Activated naive CD4-positive, alpha-beta T cell treated with anti-CD3 and anti-CD28 coated beads for 36 hours (primary cell): ENCODE measurements at regions not wholly inside any gene's neighbourhood (a gene's known extent, or its start where the extent isn't known, plus 50 kb on each side); places are given as distances from the start of the nearest gene placed in this dataset.

Experiments
- CTCF ChIA-PET: fragments of 350-600 bp; sonication (Branson Sonifier 250); formaldehyde crosslinking; loops from one replicate; lab custom pipeline; 2021; ENCODE audit warnings: antibody characterized with exemption; lab: Charles Lee
- DNase-seq: peaks from one replicate; pipeline ENCODE4 v3.0.0-alpha.2; 2020
- H3K27ac Mint-ChIP-seq: one replicate; pipeline ENCODE4 v1.8.0; 2021; ENCODE audit warnings: mild to moderate bottlenecking, mixed read lengths
- H3K27me3 Mint-ChIP-seq: one replicate; pipeline ENCODE4 v1.8.0; 2021; ENCODE audit warnings: low read depth, mixed read lengths
- H3K36me3 Mint-ChIP-seq: one replicate; pipeline ENCODE4 v1.8.0; 2021; ENCODE audit warnings: low read depth, mixed read lengths
- H3K4me1 Mint-ChIP-seq: one replicate; pipeline ENCODE4 v1.8.0; 2021; ENCODE audit warnings: low read depth, mixed read lengths
- H3K4me3 Mint-ChIP-seq: one replicate; pipeline ENCODE4 v1.8.0; 2021; ENCODE audit warnings: mild to moderate bottlenecking, moderate library complexity, mixed read lengths
- H3K9me3 Mint-ChIP-seq: one replicate; pipeline ENCODE4 v1.8.0; 2021; ENCODE audit warnings: mixed read lengths
- intact Hi-C: fragments of 100-400 bp; cut with micrococcal nuclease; formaldehyde crosslinking; loops from one replicate; pipeline ENCODE4 v1.15.1; 2023

DNA sequence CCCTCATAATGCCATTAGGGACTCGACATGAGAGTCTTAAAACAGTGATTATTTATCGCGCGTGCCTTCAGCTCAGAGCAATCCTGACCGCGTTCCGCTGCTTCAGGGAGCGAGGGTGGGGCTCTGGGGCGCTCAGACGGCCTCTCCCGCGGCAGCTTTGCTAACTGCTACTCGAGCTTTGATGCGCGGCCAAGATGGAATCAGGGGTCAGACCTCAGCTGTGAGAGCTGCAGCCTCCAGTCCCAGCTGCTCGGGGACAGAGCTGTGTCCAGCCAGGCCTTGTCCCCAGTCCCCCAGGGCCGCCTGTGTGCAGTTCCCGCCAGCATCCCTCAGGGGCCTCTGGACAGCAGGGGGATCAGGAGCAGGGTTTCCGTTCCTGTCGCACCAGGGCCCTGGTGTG, 104.6 kb upstream of the TTC34 start:
- Mint-ChIP-seq H3K4me3 (no peak overlapping the region), H3K9me3 (no peaks in the 10 kb centered on the region), H3K27me3 (no peaks in the 10 kb centered on the region), H3K36me3 (no peaks in the 10 kb centered on the region), H3K27ac (no peak overlapping the region), H3K4me1 (no peaks in the 10 kb centered on the region)
- DNase-seq: no peak
- intact Hi-C loops: no loop called here
- CTCF ChIA-PET: no interaction called here

GRCh38 chr1:2906620-2907019, 105.1 kb upstream of the TTC34 start:
- no peak overlapping the region for H3K4me3 Mint-ChIP-seq
- no peaks in the 10 kb centered on the region for H3K4me1 Mint-ChIP-seq
- intact Hi-C loops: no loop called here
- H3K27me3 Mint-ChIP-seq: no peaks in the 10 kb centered on the region
- no peaks in the 10 kb centered on the region for H3K36me3 Mint-ChIP-seq
- no peak overlapping the region for H3K27ac Mint-ChIP-seq
- no peak for DNase-seq
- CTCF ChIA-PET: no interaction called here
- no peaks in the 10 kb centered on the region for H3K9me3 Mint-ChIP-seq

- Mint-ChIP-seq H3K27ac (no peak overlapping the region), H3K4me3 (no peak overlapping the region), H3K36me3 (no peaks in the 10 kb centered on the region), H3K9me3 (no peaks in the 10 kb centered on the region), H3K27me3 (no peaks in the 10 kb centered on the region), H3K4me1 (no peaks in the 10 kb centered on the region)
- DNase-seq: no peak
- CTCF ChIA-PET: no interaction called here
- intact Hi-C loops: no loop called here
These were observed 105.6 kb upstream of the TTC34 start for GRCh38 chr1:2907051-2907450.

DNA sequence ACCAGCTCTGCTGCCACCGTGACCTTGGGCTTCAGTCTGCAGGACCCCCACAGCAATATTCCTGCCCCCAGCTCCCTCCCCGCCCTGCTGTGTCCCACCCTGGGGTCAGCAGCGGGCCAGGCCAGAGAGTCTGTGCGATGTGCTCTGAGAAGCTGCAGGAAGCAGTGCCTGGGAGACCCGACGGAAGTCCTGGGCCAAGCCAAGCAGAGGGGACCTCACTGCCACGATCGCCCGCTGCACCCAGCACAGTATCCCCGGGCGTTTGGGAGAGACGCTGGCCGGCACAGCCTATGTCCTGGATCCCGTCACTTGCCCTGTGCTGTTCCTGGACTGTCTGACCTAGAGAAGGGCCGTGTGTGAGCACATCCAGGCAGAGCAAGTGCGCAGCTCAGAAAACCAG, 106.6 kb upstream of the TTC34 start:
- no peaks in the 10 kb centered on the region for H3K4me1 Mint-ChIP-seq
- no peaks in the 10 kb centered on the region for H3K36me3 Mint-ChIP-seq
- H3K27me3 Mint-ChIP-seq: no peaks in the 10 kb centered on the region
- intact Hi-C loops: no loop called here
- no peak overlapping the region for H3K27ac Mint-ChIP-seq
- H3K9me3 Mint-ChIP-seq: no peaks in the 10 kb centered on the region
- no peak for DNase-seq
- H3K4me3 Mint-ChIP-seq: no peak overlapping the region
- CTCF ChIA-PET: no interaction called here

- Mint-ChIP-seq H3K4me1 (no peaks in the 10 kb centered on the region), H3K27ac (no peak overlapping the region), H3K36me3 (no peaks in the 10 kb centered on the region), H3K27me3 (no peaks in the 10 kb centered on the region), H3K9me3 (no peaks in the 10 kb centered on the region), H3K4me3 (no peak overlapping the region)
- CTCF ChIA-PET: no interaction called here
- no peak for DNase-seq
- intact Hi-C loops: no loop called here
These were observed 107.1 kb upstream of the TTC34 start for GRCh38 chr1:2908561-2908960.

DNA sequence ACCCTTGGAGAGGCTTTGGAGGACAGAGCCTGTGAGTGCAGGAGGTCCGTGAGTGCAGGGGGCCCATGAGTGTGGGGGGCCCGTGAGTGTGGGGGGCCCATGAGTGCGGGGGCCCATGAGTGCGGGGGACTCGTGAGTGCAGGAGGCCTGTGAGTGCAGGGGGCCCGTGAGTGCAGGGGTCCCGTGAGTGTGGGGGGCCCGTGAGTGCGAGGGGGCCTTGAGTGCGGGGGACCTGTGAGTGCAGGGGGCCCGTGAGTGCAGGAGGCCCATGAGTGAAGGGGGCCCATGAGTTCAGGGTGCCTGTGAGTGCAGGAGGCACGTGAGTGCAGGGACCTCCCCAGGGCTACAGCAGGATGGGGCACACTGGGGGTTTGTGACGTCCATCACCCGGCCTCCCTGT, 108.3 kb upstream of the TTC34 start:
- H3K9me3 Mint-ChIP-seq: no peaks in the 10 kb centered on the region
- H3K27me3 Mint-ChIP-seq: no peaks in the 10 kb centered on the region
- intact Hi-C loops: no loop called here
- CTCF ChIA-PET: no interaction called here
- no peaks in the 10 kb centered on the region for H3K36me3 Mint-ChIP-seq
- no peak overlapping the region for H3K4me3 Mint-ChIP-seq
- H3K27ac Mint-ChIP-seq: no peak overlapping the region
- no peaks in the 10 kb centered on the region for H3K4me1 Mint-ChIP-seq
- DNase-seq: no peak

- Mint-ChIP-seq H3K27me3 (no peaks in the 10 kb centered on the region), H3K9me3 (no peaks in the 10 kb centered on the region), H3K4me1 (no peaks in the 10 kb centered on the region), H3K36me3 (no peaks in the 10 kb centered on the region), H3K27ac (no peak overlapping the region), H3K4me3 (no peak overlapping the region)
- intact Hi-C loops: no loop called here
- CTCF ChIA-PET: no interaction called here
- DNase-seq: no peak
These were observed 108.7 kb upstream of the TTC34 start for GRCh38 chr1:2910211-2910610.

- Mint-ChIP-seq H3K4me1 (no peaks in the 10 kb centered on the region), H3K36me3 (no peaks in the 10 kb centered on the region), H3K9me3 (peaks cover 7% of the 10 kb centered on the region), H3K27ac (no peak overlapping the region), H3K27me3 (no peaks in the 10 kb centered on the region), H3K4me3 (no peak overlapping the region)
- intact Hi-C loops: no loop called here
- DNase-seq: no peak
- CTCF ChIA-PET: no interaction called here
These were observed 109.7 kb upstream of the ACTRT2 start for GRCh38 chr1:2911421-2912178.

GRCh38 chr1:2912424-2913061, 108.7 kb upstream of the ACTRT2 start:
- Mint-ChIP-seq H3K4me1 (no peaks in the 10 kb centered on the region), H3K36me3 (no peaks in the 10 kb centered on the region), H3K9me3 (peaks cover 7% of the 10 kb centered on the region), H3K4me3 (no peak overlapping the region), H3K27me3 (no peaks in the 10 kb centered on the region), H3K27ac (no peak overlapping the region)
- intact Hi-C loops: no loop called here
- CTCF ChIA-PET: no interaction called here
- DNase-seq: no peak

DNA sequence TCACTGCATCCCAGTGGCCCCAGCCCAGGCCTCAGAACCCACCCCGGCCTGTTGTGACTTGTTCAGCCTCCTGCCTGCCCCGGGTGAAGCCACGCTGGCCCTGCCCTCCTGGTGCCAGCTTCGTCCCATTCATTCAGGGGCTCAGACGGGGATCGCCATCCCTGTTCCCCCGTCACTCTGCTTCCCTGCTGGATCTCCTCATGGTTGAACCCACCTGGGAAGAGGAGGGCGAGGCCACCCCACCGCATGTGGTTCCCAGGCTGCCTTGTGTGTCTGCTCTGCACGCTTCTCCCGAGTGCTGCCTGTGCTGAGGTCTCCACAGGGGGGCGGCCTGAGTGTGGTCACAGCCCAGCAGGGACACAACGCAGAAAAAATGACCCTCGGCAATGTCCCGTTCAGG, 108.2 kb upstream of the ACTRT2 start:
- CTCF ChIA-PET: no interaction called here
- H3K27ac Mint-ChIP-seq: no peak overlapping the region
- DNase-seq: no peak
- H3K27me3 Mint-ChIP-seq: no peaks in the 10 kb centered on the region
- H3K36me3 Mint-ChIP-seq: no peaks in the 10 kb centered on the region
- peaks cover 7% of the 10 kb centered on the region for H3K9me3 Mint-ChIP-seq
- intact Hi-C loops: no loop called here
- no peak overlapping the region for H3K4me3 Mint-ChIP-seq
- no peaks in the 10 kb centered on the region for H3K4me1 Mint-ChIP-seq

DNA sequence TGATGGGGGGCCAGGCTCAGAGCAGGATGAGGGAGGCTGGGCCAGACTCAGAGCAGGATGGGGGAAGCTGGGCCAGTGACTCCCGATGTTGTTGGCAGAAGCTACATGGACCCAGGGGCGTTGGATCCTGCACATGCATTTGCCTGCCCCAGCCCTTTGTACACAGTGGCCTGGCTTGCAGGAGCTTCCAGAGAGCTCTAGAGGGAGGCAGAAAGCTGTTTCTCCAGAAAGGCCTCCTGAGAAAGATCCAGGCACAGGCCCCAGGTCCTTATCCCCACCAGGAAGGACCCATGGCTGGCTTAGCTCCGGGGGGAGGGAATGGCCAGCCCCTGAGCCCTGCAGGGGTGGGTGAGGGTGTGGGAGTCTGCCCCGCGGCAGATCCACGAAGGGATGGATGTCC, 106.6 kb upstream of the ACTRT2 start:
- CTCF ChIA-PET: no interaction called here
- Mint-ChIP-seq H3K4me3 (no peak overlapping the region), H3K4me1 (no peaks in the 10 kb centered on the region), H3K27ac (no peak overlapping the region), H3K27me3 (no peaks in the 10 kb centered on the region), H3K9me3 (peaks cover 7% of the 10 kb centered on the region), H3K36me3 (no peaks in the 10 kb centered on the region)
- DNase-seq: no peak
- intact Hi-C loops: no loop called here

- Mint-ChIP-seq H3K9me3 (peaks cover 7% of the 10 kb centered on the region), H3K27me3 (no peaks in the 10 kb centered on the region), H3K4me3 (no peak overlapping the region), H3K27ac (no peak overlapping the region), H3K36me3 (no peaks in the 10 kb centered on the region), H3K4me1 (no peaks in the 10 kb centered on the region)
- intact Hi-C loops: no loop called here
- CTCF ChIA-PET: no interaction called here
- DNase-seq: no peak
These were observed 105.1 kb upstream of the ACTRT2 start for GRCh38 chr1:2916153-2916552.

DNA sequence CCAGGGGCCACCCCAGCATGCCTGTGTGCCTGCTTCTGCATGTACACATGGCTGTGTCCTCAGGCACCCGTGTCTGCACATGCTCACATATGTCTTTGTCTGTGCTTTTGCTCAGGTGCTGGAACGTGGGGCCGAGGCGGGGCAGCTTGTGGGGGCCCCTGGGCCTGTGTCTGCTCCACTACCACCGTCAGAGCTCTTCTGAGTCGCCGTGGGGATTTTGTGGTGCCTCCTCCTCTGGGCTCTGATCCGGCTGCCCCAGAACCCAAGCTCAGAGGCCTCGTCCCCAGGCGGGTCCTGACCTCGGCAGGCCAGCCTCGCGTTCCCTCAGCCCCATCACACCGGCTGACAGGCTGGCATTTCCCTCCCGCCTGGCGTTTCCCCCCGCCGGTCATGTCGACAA, 104.6 kb upstream of the ACTRT2 start:
- peaks cover 7% of the 10 kb centered on the region for H3K9me3 Mint-ChIP-seq
- no peak overlapping the region for H3K27ac Mint-ChIP-seq
- H3K36me3 Mint-ChIP-seq: no peaks in the 10 kb centered on the region
- DNase-seq: no peak
- H3K4me3 Mint-ChIP-seq: no peak overlapping the region
- no peaks in the 10 kb centered on the region for H3K4me1 Mint-ChIP-seq
- CTCF ChIA-PET: no interaction called here
- intact Hi-C loops: no loop called here
- H3K27me3 Mint-ChIP-seq: no peaks in the 10 kb centered on the region
